Stimulated activated CD4-positive, alpha-beta T cell treated with anti-CD3 and anti-CD28 coated beads, Interleukin-4, amount 100 ng/mL, for 1 hour (primary cell): ENCODE measurements at regions not wholly inside any gene's neighbourhood (a gene's known extent, or its start where the extent isn't known, plus 50 kb on each side); places are given as distances from the start of the nearest gene placed in this dataset.

Experiments
- DNase-seq: peaks from one replicate; pipeline ENCODE4 v3.0.0-alpha.2; 2020

DNA sequence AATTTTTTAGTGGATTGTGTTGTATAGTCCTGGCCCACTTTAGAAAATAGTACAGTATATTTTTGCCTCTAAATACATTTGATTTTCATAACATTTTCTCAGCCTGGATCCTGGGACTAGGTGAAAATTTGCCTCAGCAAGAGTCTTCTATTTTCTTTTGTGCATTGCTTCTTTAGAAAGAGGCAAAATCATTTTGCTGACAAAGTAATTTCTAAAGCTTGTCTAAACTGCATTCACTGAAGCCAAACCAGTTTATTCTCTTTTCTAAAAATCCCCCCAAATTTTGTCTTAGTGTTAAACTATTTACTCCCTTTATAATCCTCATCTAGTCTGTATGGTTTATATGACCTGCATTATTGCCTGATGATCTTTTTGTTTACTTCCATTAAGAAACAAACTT, 326.3 kb downstream of the C4orf33 start:
- no peak for DNase-seq

- no peak for DNase-seq
These were observed 332.5 kb downstream of the C4orf33 start for GRCh38 chr4:129428454-129428853.

DNA sequence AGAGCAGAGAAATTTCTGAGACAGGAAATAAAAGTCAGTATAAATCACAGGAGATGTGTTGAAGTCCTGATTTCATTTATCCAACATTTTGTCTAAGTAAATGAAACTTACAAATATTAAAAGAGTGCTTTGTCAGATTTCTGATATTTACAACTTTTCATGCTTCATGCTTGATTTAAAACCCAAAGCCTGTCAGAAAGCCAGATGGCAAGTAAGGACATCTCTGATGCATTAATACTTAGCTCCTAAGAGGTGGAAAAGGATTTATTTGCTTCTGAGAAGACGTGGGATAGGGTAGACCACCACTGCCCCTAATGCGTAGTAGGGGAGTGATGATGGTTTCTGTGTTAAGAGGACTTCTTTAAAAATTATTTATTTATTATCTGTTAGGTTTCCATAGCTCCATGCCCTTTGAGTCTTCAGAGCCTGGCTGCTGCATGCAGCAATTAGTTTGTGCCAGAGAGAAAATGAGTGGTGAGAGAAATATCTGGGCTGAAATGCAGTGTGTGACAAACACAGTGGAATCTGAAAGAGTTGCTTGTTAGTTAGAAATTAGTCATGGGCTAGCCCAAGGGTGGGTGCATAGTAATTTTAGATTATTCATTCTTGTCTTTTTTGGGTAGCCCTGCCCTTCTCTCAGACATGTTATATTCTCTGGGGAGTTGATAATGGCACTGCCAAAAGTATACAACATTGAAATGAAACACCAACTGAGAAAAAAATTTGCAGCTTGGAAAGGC, 333.8 kb downstream of the C4orf33 start:
- DNase-seq: no peak

GRCh38 chr4:129437347-129437746, 341.4 kb downstream of the C4orf33 start:
- no peak for DNase-seq

GRCh38 chr4:129438456-129438981, 342.6 kb downstream of the C4orf33 start:
- no peak for DNase-seq

GRCh38 chr4:129446074-129446473, 350.1 kb downstream of the C4orf33 start:
- no peak for DNase-seq

DNA sequence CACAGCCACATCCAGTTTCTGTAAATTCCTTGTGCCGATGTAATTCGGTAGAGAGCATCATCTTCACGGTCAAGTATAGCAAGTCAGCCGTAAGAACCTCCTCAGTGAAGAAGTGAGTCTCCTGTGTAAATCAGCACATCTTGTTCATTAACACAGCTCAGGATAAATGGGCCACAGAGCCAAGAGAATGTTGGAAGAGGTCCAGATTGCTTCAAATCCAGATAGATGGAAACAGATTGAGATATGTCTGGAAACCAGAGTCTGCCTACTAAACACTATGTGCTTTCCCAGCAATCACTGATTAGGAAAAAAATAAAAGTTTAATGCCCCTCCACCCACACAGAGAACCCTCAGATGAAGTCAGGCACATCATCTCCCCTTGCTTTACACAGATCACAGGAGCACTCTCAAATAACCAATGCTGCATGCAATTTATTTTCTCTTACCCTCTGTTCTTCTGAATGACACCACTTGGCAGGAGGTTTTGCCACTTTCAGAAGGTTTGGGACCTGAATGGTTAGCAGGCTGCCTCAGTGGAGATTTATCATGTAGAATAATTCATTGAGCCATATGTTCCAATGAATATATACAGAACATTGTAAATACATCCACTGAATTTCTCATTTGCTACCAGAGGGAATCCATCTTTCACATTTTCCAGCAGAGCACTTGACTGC, 357.7 kb downstream of the C4orf33 start:
- no peak for DNase-seq

GRCh38 chr4:129455482-129455881, 359.5 kb downstream of the C4orf33 start:
- no peak for DNase-seq

DNA sequence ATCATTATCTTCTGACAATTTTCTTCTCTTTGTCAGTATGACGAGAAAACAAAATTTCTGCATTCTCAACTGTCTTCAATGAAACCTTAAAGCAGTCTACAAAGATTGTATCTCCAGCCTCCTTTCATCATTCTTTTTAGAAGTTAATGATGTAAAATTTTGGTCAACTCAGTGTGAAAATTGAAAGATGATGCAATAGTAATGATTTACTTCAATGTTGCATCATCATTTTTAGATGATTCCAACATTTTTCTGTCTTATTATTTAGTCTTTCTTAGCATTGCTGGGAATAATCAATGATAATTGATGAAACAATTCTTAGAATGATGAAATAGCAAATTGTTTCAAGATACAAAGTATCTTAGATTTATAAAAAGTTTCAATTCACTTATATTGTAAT, 372.7 kb downstream of the C4orf33 start:
- DNase-seq: no peak

DNA sequence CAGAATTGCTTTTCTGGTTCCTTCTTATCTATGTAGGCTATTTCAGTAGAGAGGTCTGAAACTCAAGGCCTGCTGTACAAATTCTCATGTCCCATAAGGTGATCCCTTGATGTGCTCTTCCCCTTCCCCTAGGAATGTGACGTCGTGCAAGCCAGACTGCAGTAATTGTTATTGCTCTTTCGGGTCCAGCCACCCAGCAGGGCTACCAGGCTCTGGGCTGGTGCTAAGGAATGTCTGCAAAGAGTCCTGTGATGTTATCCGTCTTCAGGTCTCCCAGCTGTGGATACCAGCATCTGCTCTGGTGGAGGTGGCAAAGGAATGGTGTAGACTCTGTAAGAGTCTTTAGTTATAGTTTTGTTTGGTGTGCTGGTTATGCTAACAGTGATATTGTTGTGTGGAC, 378.7 kb downstream of the C4orf33 start:
- DNase-seq: no peak

DNA sequence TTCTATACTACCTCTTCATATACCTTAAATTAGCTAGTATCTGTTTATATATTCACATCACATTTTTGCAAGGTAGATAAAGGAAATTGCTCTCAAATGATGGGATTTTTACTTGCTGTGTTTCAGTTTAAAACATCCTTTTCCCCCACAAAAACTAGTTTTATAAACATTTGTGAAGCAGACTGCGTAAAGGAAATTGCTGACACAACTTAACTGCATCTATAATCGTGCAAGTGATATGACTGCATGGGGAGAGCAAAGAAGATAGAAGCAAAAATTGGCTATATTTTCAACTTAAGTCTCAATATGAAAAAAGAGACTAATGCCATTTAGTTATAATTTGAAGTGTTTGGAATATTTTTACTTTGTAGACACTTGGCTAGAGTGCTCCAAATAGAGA, 385.2 kb downstream of the C4orf33 start:
- no peak for DNase-seq

- DNase-seq: no peak
These were observed 392.5 kb downstream of the C4orf33 start for GRCh38 chr4:129488427-129488826.

- no peak for DNase-seq
These were observed 394.6 kb downstream of the C4orf33 start for GRCh38 chr4:129490516-129490915.

DNA sequence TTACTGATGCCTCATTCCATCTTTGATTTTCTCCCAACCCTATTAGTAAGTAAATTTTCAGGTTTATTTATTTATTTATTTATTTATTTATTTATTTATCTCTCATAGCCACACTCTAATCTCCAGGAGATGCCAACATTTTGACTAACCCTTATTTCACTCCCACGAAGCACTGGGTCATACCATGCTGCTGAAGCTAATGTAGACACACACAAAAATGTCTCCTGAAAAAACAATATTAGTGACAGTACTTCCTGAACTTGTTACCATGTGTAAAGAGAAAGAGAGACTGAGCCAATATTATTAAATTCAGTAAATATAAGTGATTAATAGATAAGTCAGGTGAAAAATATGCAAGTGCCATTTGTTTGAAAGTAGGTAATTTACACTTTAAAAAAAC, 402.7 kb downstream of the C4orf33 start:
- no peak for DNase-seq

DNA sequence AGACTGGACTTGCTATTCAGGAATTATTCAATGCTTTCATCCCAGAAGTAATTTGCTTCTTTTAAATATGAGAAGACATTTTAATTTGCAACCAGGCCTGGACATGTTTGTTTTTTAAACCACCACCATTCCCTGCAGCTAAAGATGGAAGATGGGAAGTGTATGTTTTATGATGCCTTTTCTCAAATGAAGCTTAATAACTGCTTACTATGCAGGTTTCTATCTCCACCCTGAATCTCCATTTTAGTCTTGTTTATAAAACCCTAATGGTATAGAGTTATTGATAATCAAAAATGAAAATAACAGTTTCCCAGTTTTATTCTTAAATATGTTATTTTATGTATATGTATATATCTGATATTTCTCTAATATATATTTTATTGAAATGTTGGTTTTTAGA, 418.9 kb downstream of the C4orf33 start:
- no peak for DNase-seq

DNA sequence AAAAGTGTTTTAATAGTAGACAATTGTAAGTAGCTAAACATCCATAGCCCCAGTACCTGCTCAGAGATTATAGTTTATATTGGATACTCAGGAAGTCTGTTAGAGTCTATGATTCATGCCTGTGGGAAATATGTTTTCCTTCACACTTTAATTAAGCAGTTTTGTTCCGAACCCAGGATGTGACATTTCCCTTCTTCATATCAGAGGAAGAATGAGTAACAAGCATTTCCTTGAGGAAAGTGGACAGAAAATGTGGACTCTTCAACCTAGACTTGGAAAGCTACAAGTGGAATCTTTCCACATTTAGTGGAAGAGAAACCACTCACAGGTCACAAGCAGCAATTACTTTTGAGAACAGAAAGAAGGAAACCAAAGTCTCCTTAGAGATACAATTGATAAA, 419.4 kb downstream of the C4orf33 start:
- no peak for DNase-seq

DNA sequence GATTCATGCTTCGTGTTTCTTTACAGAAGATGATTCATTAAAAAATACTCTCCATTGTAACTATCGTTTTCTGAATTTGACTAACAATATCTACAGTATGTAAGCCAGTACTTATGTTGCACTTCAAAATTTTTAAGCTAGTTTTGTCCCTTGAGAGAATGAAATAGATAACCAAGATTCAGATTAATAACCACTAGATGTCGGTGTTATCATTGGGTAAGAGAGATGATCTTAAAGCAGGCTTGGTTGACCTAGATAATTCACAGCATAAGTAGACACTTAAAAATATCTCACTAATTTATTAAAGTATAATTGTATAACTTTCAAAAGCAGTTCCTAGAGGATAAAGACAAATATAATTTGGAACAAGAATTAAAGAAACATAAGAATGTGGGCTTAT, 430.9 kb downstream of the C4orf33 start:
- DNase-seq: no peak

GRCh38 chr4:129531253-129531652, 435.3 kb downstream of the C4orf33 start:
- DNase-seq: no peak

GRCh38 chr4:129532573-129532972, 436.6 kb downstream of the C4orf33 start:
- no peak for DNase-seq

DNA sequence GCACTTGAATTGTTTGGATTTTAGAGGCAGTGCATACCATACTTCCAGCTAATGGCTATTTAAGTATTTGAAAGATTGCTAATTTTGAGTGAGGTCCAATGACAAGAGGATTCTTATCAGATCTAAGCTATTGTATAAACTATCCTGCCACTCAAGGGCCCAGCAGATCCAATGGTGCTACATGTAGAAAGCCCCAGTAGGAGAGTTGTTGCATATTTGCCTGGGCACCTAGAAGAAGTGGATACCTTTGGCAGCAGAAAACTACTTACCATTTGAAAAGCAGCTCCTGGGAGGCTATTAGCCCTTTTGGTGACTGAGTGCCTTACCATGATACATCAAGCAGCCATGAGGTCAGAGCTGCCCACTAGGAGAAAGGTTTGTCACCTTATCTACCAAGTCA, 447.3 kb downstream of the C4orf33 start:
- DNase-seq: no peak

- DNase-seq: no peak
These were observed 449.8 kb downstream of the C4orf33 start for GRCh38 chr4:129545599-129546278.

- DNase-seq: no peak
These were observed 450.6 kb downstream of the C4orf33 start for GRCh38 chr4:129546531-129546930.

DNA sequence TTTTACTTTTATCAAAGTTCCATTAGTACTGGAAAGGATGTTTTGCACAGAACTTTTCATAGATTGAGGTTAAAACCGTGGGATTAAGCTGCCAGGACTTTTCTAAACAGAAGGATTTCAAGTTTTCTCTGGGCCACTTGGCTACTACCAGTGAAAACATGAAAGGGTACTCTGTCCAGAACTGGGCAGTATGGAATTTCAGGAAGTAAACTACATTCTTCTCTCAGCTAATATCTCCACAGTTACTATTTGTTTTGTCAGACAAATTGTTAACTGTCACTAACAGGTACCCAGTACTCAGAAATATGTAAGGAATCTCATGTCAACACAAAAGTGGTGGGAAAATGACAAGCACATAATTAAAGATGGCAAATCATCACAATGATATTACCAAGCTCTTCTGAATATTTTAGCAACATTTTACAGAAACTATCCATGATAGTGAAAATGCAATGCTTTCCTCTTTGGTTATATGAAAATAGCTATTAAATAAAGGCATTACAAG, 454.4 kb downstream of the C4orf33 start:
- DNase-seq: no peak

GRCh38 chr4:129561280-129561679, 465.3 kb downstream of the C4orf33 start:
- no peak for DNase-seq
